ENCODE measurements at regions not wholly inside any gene's neighbourhood (a gene's known extent, or its start where the extent isn't known, plus 50 kb on each side); places are given as distances from the start of the nearest gene placed in this dataset.

- TF ChIP-seq CTCF (IDR thresholded peaks at IDR 0.05; ENCODE audit: borderline replicate concordance, extremely low read depth, low read length, poor library complexity, severe bottlenecking) (no peak), EZH2 (IDR thresholded peaks at IDR 0.05; ENCODE audit: borderline replicate concordance, low read depth, low read length, severe bottlenecking) (no peak)
Measured at GRCh38 chr1:58201492-58202106, 344.9 kb downstream of the OMA1 start.

Measured in DND-41 (cell line).